K562 (cell line): ENCODE measurements at regions not wholly inside any gene's neighbourhood (a gene's known extent, or its start where the extent isn't known, plus 50 kb on each side); places are given as distances from the start of the nearest gene placed in this dataset.

Experiments
- ATAC-seq: fragments of 200-7000 bp; cut with Tn5 transposase; 3 replicates; pipeline ENCODE4 v1.9.1; 2020; ENCODE audit warnings: moderate library complexity
- BruUV-seq: library from RNA; stranded (reverse); fragments of 400-500 nt; replicated peaks from 2 replicates; lab custom pipeline; 2021; lab: Mats Ljungman, UMichigan
- CTCF ChIA-PET: fragments of 300-600 bp; formaldehyde crosslinking; extraction: SDS; loops from one replicate; lab custom pipeline; 2021; ENCODE audit warnings: low intra/inter-chr PET ratio; lab: Yijun Ruan, JAX
- POLR2A ChIA-PET: fragments of 300-600, 350-650 bp; sonication (Branson Sonifier 250); formaldehyde crosslinking; extraction: SDS; loops from one replicate; lab custom pipeline; 2021; ENCODE audit warnings: antibody characterized with exemption, inconsistent platforms; lab: Yijun Ruan, JAX
- DNase-seq, 4 experiments: peaks; one replicate each; pipeline versions ENCODE4 v3.0.0 to v3.0.0-alpha.2; 2011 to 2018; ENCODE audit warnings: low spot score in 3 of 4, mixed read lengths in 3 of 4; ENCODE audit errors: extremely low read depth in 1 of 4
- FAIRE-seq: peaks from 2 replicates; lab custom pipeline; 2011; peaks lifted over from hg19 to GRCh38; lab: Jason Lieb, UNC
- H2AFZ ChIP-seq: 2 replicates; pipeline ENCODE4 v1.6.0; 2011; ENCODE audit warnings: low read depth, low read length, control low read depth, inconsistent platforms
- H3K27ac ChIP-seq: fragments of 200-600 bp; 3 replicates; pipeline ENCODE4 v1.8.0; 2011; ENCODE audit warnings: low read depth, mild to moderate bottlenecking, control low read depth, inconsistent platforms, low read length, moderate library complexity, mixed read lengths; ENCODE audit errors: extremely low read depth
- H3K27me3 ChIP-seq, 2 experiments: fragments of 300-600 bp in 1 of 2; 2 replicates in 1 of 2; 3 replicates in 1 of 2; pipeline versions ENCODE4 v1.6.0 to v1.8.0; 2011; ENCODE audit warnings: inconsistent platforms in 2 of 2, low read length in 2 of 2, mild to moderate bottlenecking in 1 of 2, mixed read lengths in 1 of 2, moderate library complexity in 1 of 2; ENCODE audit not compliant: control insufficient read depth in 2 of 2, insufficient read depth in 2 of 2
- H3K36me3 ChIP-seq: fragments of 300-600 bp; 3 replicates; pipeline ENCODE4 v1.8.0; 2011; ENCODE audit warnings: mild to moderate bottlenecking, low read length, inconsistent platforms; ENCODE audit not compliant: control insufficient read depth, insufficient read depth
- H3K4me1 ChIP-seq, 2 experiments: fragments of 200-600 bp in 1 of 2; replicated peaks in 1 of 2; 2 replicates in 1 of 2; 3 replicates in 1 of 2; pipeline versions ENCODE4 v1.5.1 to v1.8.0; 2011; ENCODE audit warnings: inconsistent platforms in 2 of 2, low read length in 2 of 2, mild to moderate bottlenecking in 1 of 2, mixed read lengths in 1 of 2, moderate library complexity in 1 of 2; ENCODE audit not compliant: control insufficient read depth in 2 of 2, insufficient read depth in 2 of 2
- H3K4me2 ChIP-seq: 2 replicates; pipeline ENCODE4 v1.6.1; 2011; ENCODE audit warnings: low read length, control low read depth, inconsistent platforms, mixed read lengths; ENCODE audit not compliant: insufficient read depth
- H3K4me3 ChIP-seq: fragments of 200-600 bp; sonication (generic), shearing (Covaris generic); 2 replicates; pipeline ENCODE4 v1.5.1; 2016; ENCODE audit warnings: control low read depth, inconsistent platforms
- H3K79me2 ChIP-seq: fragments of 200-600 bp; 3 replicates; pipeline ENCODE4 v1.8.0; 2011; ENCODE audit warnings: low read length, inconsistent platforms; ENCODE audit not compliant: control insufficient read depth, insufficient read depth
- H3K9ac ChIP-seq, 2 experiments: 2 replicates each; pipeline versions ENCODE4 v1.6.0 to v1.6.1; 2011; ENCODE audit warnings: low read depth in 2 of 2, low read length in 2 of 2, control low read depth in 1 of 2, inconsistent platforms in 1 of 2, mild to moderate bottlenecking in 1 of 2, mixed read lengths in 1 of 2; ENCODE audit not compliant: insufficient read depth in 1 of 2
- H3K9me1 ChIP-seq: one replicate; pipeline ENCODE4 v1.6.0; 2011; ENCODE audit warnings: inconsistent platforms, mild to moderate bottlenecking, low read length, moderate library complexity; ENCODE audit not compliant: control insufficient read depth, insufficient read depth
- H3K9me3 ChIP-seq: replicated peaks from 2 replicates; pipeline ENCODE4 v1.5.1; 2011; ENCODE audit warnings: low read depth, low read length, inconsistent platforms; ENCODE audit not compliant: control insufficient read depth, insufficient read depth
- H4K20me1 ChIP-seq: replicated peaks from 2 replicates; pipeline ENCODE4 v1.6.1; 2011; ENCODE audit warnings: low read length, inconsistent platforms, mixed read lengths; ENCODE audit not compliant: control insufficient read depth, insufficient read depth
- HNRNPH1 ChIP-seq: fragments of 200-400 bp; formaldehyde crosslinking; optimal IDR thresholded peaks from 2 replicates; pipeline ENCODE3; 2017; ENCODE audit warnings: low read depth, mild to moderate bottlenecking, low read length, moderate library complexity
- KLF1 ChIP-seq: fragments of 450-650 bp; IDR thresholded peaks from 2 replicates; pipeline ENCODE4 v1.6.1; 2016; ENCODE audit warnings: missing genetic modification characterization, missing compliant biosample characterization
- MED1 ChIP-seq: sonication (generic); formaldehyde crosslinking; IDR thresholded peaks from 2 replicates; pipeline ENCODE4 v1.8.1; 2023; ENCODE audit warnings: missing genetic modification reagents, borderline replicate concordance
- MEIS2 ChIP-seq: fragments of 450-650 bp; IDR thresholded peaks from 2 replicates; pipeline ENCODE4 v1.6.1; 2014; ENCODE audit warnings: mild to moderate bottlenecking; ENCODE audit not compliant: partially characterized antibody
- PHB2 ChIP-seq: fragments of 450-650 bp; IDR thresholded peaks from 2 replicates; pipeline ENCODE4 v1.6.1; 2017; ENCODE audit warnings: low read depth
- SRSF7 ChIP-seq: fragments of 200-400 bp; formaldehyde crosslinking; optimal IDR thresholded peaks from 2 replicates; pipeline ENCODE3; 2017; ENCODE audit warnings: mild to moderate bottlenecking, low read depth, low read length
- U2AF2 ChIP-seq: fragments of 200-400 bp; formaldehyde crosslinking; optimal IDR thresholded peaks from 2 replicates; pipeline ENCODE3; 2017; ENCODE audit warnings: low read depth, mild to moderate bottlenecking, low read length
- ZBTB1 ChIP-seq: sonication (generic); formaldehyde crosslinking; IDR thresholded peaks from 2 replicates; pipeline ENCODE4 v1.8.1; 2023; ENCODE audit warnings: missing genetic modification reagents, low read depth, mild to moderate bottlenecking, borderline replicate concordance
- ZC3H4 ChIP-seq: sonication (generic); formaldehyde crosslinking; IDR thresholded peaks from 2 replicates; pipeline ENCODE4 v1.9.0; 2021; ENCODE audit warnings: missing genetic modification reagents, borderline replicate concordance
- ZNF133 ChIP-seq: fragments of 250-450 bp; sonication (Bioruptor Pico); IDR thresholded peaks from 2 replicates; pipeline ENCODE4 v1.4.0; 2020; ENCODE audit warnings: mild to moderate bottlenecking
- ZNF354B ChIP-seq: fragments of 250-450 bp; sonication (Bioruptor Pico); IDR thresholded peaks from 2 replicates; pipeline ENCODE4 v1.4.0; 2020
- ZNF668 ChIP-seq: fragments of 250-450 bp; sonication (Bioruptor Pico); IDR thresholded peaks from 2 replicates; pipeline ENCODE4 v1.8.0; 2022; ENCODE audit warnings: mild to moderate bottlenecking, inconsistent platforms
- WGBS: fragments of 100-300 bp; shearing (Covaris generic); methylation state at CpG from one replicate; pipeline ENCODE4 v1.1.6; 2016; ENCODE audit warnings: low coverage, mixed read lengths; ENCODE audit not compliant: insufficient coverage; ENCODE audit errors: missing lambda C conversion rate; 5-methylcytosine and 5-hydroxymethylcytosine counted together
- in situ Hi-C: fragments of 300-500 bp; cut with MboI; formaldehyde crosslinking; loops from 4 replicates; pipeline ENCODE4 v1.15.0; 2018; ENCODE audit warnings: inconsistent platforms, mixed read lengths
- intact Hi-C: fragments of 100-400 bp; cut with micrococcal nuclease; formaldehyde crosslinking; loops from 2 replicates; pipeline ENCODE4 v1.14.2; 2022
- TF ChIP-seq, protein P1 (sequence below), 2 experiments: fragments of 450-650 bp; IDR thresholded peaks; 2 replicates each; pipeline ENCODE4 v1.6.1; 2016; ENCODE audit warnings: mild to moderate bottlenecking in 2 of 2, borderline replicate concordance in 1 of 2, low read depth in 1 of 2, moderate library complexity in 1 of 2
- TF ChIP-seq, protein P2 (sequence below): IDR thresholded peaks from 2 replicates; pipeline ENCODE4 v1.6.1; 2012; ENCODE audit warnings: low read depth, low read length, improper control_type of control experiment, borderline replicate concordance

DNA sequence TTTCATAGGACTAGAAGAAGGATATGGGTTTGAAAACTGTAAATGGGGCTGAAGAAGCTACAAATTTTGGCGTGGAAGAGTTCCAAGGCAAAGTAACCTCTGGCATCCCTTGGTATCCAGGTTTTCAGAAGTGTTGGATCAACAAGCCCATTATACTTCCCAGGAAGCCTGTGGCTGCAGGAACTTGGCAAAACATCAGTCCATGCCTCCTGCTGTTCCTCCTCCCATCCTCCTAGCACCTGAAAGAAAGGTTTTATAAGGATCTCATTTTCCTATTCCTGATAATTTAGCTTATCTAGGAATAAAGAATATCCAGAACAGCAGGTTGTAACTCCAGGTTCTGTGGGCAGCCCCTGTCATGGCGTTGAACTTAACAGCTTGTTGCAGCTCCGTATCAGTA is 72.5 kb upstream of the LPAR1 start (continued):
- TF ChIP-seq MED1 (CRISPR knock-in tag) = no peak
- TF ChIP-seq MEIS2 = no peak
- no peak for TF ChIP-seq ZNF133 (CRISPR knock-in tag)
- no peak for TF ChIP-seq ZC3H4
- TF ChIP-seq HNRNPH1 = no peak

DNA sequence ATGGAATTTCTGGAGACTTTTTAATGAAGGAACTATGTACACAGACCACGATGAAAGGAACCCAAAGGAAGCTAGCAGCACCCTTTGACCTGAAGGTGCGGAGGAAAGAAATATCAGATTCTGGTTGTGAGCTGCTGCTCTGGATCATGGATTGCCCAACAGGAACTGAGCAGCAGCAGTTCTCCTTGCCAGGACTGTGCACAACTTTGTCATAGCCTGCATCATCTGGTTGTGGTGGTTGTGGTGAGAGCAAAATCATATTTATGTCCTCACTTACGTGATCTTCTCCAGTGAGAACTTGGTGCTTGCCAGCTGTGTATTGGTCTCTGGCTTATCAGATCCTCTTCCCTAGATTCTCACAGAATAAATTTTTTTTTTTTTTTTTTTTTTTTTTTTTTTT is 70.7 kb upstream of the LPAR1 start:
- H4K20me1 ChIP-seq = no peaks in the 10 kb centered on the region
- no peak overlapping the region for H3K27ac ChIP-seq
- H3K4me1 ChIP-seq = no peaks in the 10 kb centered on the region
- FAIRE-seq (no peak), DNase-seq (no peak), ATAC-seq (no peak)
- no peaks in the 10 kb centered on the region for H3K9me1 ChIP-seq
- no peaks in the 10 kb centered on the region for H3K9me3 ChIP-seq
- no peak overlapping the region for H3K4me3 ChIP-seq
- POLR2A ChIA-PET = no interaction called here
- BruUV-seq = no TSS peak
- 0% methylated on average over 3 of the region's 3 CpGs for WGBS
- H3K36me3 ChIP-seq = no peaks in the 10 kb centered on the region
- H3K4me2 ChIP-seq = no peak overlapping the region
- in situ Hi-C loops = no loop called here
- H3K9ac ChIP-seq = no peak overlapping the region
- intact Hi-C loops = no loop called here
- no peak overlapping the region for H2AFZ ChIP-seq
- no peaks in the 10 kb centered on the region for H3K79me2 ChIP-seq
- no peaks in the 10 kb centered on the region for H3K27me3 ChIP-seq
- CTCF ChIA-PET = no interaction called here
- TF ChIP-seq SRSF7 (no peak), PHB2 (no peak), ZBTB1 (CRISPR knock-in tag) (no peak), KLF1 (no peak), U2AF2 (no peak), ZNF354B (no peak), ZNF668 (CRISPR knock-in tag) (no peak)
- TF ChIP-seq, protein P1, sequence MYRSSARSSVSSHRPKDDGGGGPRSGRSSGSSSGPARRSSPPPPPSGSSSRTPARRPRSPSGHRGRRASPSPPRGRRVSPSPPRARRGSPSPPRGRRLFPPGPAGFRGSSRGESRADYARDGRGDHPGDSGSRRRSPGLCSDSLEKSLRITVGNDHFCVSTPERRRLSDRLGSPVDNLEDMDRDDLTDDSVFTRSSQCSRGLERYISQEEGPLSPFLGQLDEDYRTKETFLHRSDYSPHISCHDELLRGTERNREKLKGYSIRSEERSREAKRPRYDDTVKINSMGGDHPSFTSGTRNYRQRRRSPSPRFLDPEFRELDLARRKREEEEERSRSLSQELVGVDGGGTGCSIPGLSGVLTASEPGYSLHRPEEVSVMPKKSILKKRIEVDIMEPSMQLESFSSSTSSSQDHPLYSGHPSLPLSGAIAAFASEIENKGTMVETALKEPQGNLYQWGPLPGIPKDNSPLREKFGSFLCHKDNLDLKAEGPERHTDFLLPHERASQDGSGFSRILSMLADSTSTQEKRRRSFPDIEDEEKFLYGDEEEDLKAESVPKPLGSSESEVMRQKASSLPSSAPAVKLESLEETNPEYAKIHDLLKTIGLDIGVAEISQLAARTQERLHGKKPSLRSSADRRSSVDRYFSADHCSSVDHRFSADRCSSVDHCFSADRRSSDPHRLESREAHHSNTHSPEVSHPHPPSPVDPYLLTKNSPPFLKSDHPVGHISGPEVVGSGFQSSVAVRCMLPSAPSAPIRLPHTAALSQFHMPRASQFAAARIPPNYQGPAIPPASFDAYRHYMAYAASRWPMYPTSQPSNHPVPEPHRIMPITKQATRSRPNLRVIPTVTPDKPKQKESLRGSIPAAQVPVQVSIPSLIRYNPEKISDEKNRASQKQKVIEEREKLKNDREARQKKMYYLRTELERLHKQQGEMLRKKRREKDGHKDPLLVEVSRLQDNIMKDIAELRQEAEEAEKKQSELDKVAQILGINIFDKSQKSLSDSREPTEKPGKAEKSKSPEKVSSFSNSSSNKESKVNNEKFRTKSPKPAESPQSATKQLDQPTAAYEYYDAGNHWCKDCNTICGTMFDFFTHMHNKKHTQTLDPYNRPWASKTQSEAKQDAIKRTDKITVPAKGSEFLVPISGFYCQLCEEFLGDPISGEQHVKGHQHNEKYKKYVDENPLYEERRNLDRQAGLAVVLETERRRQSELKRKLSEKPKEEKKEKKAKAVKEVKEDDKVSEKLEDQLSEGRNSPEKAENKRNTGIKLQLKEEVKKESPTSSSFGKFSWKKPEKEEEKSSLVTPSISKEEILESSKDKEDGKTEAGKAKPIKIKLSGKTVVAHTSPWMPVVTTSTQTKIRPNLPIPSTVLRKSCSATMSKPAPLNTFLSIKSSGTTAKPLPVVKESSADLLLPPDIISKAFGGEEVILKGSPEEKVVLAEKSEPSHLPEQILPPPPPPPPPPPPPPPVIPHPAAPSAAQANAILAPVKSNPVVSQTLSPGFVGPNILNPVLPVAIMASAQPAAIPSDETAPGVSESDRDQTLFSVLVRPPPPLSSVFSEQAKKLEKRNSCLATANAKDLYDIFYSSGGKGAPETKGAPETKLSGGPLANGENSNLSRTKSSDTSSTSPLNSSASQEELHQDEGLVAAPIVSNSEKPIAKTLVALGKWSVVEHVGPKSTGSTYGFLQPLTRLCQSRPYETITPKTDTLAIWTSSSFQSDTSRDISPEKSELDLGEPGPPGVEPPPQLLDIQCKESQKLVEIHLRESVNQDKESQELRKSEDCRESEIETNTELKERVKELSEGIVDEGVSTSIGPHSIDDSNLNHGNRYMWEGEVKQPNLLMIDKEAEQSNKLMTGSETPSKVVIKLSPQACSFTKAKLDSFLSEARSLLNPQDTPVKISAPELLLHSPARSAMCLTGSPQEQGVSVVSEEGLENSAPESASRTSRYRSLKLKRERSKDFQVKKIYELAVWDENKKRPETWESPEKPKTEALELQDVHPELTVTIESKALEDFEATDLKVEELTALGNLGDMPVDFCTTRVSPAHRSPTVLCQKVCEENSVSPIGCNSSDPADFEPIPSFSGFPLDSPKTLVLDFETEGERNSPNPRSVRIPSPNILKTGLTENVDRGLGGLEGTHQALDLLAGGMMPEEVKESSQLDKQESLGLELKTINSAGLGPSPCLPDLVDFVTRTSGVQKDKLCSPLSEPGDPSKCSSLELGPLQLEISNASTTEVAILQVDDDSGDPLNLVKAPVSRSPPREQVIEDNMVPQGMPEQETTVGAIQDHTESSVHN (IDR thresholded peaks at IDR 0.05; ENCODE audit: borderline replicate concordance in 1 of 2, low read depth in 1 of 2) = no peak
- TF ChIP-seq, protein P2, sequence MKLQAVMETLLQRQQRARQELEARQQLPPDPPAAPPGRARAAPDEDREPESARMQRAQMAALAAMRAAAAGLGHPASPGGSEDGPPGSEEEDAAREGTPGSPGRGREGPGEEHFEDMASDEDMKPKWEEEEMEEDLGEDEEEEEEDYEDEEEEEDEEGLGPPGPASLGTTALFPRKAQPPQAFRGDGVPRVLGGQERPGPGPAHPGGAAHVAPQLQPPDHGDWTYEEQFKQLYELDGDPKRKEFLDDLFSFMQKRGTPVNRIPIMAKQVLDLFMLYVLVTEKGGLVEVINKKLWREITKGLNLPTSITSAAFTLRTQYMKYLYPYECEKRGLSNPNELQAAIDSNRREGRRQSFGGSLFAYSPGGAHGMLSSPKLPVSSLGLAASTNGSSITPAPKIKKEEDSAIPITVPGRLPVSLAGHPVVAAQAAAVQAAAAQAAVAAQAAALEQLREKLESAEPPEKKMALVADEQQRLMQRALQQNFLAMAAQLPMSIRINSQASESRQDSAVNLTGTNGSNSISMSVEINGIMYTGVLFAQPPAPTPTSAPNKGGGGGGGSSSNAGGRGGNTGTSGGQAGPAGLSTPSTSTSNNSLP = no peak
